GM12873 (cell line): ENCODE measurements at regions not wholly inside any gene's neighbourhood (a gene's known extent, or its start where the extent isn't known, plus 50 kb on each side); places are given as distances from the start of the nearest gene placed in this dataset.

Experiments used
- TF ChIP-seq, protein P1 (sequence below): IDR thresholded peaks from 2 replicates; pipeline ENCODE4 v1.5.1; 2012; ENCODE audit warnings: low read depth, mild to moderate bottlenecking, moderate library complexity, low read length, control low read depth; ENCODE audit not compliant: insufficient read depth; ENCODE audit errors: missing control alignments

- TF ChIP-seq, protein P1, sequence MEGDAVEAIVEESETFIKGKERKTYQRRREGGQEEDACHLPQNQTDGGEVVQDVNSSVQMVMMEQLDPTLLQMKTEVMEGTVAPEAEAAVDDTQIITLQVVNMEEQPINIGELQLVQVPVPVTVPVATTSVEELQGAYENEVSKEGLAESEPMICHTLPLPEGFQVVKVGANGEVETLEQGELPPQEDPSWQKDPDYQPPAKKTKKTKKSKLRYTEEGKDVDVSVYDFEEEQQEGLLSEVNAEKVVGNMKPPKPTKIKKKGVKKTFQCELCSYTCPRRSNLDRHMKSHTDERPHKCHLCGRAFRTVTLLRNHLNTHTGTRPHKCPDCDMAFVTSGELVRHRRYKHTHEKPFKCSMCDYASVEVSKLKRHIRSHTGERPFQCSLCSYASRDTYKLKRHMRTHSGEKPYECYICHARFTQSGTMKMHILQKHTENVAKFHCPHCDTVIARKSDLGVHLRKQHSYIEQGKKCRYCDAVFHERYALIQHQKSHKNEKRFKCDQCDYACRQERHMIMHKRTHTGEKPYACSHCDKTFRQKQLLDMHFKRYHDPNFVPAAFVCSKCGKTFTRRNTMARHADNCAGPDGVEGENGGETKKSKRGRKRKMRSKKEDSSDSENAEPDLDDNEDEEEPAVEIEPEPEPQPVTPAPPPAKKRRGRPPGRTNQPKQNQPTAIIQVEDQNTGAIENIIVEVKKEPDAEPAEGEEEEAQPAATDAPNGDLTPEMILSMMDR: no peak
Measured at GRCh38 chrX:107502316-107502715, 52.9 kb downstream of the FRMPD3 start.

- TF ChIP-seq, protein P1: no peak
Measured at GRCh38 chrX:107504006-107504405, 54.6 kb downstream of the FRMPD3 start.

DNA sequence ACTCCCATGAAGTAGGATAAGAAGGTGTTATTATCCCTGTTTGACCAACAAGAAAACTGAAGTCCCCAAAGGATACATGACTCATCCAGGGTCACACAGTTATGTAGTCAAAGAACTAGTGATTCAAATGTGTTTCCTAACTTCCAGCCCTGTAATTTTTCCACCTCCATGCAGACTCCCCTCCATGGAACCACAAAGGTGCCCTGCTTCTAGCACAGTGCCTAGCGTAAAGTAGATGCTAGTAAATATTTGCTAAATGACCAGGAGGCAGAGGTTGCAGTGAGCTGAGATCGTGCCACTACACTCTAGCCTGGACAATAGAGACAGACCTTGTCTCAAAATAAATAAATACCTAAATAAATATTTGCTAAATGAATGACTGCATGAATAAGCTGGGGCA, 55.8 kb downstream of the FRMPD3 start:
- TF ChIP-seq, protein P1: no peak

DNA sequence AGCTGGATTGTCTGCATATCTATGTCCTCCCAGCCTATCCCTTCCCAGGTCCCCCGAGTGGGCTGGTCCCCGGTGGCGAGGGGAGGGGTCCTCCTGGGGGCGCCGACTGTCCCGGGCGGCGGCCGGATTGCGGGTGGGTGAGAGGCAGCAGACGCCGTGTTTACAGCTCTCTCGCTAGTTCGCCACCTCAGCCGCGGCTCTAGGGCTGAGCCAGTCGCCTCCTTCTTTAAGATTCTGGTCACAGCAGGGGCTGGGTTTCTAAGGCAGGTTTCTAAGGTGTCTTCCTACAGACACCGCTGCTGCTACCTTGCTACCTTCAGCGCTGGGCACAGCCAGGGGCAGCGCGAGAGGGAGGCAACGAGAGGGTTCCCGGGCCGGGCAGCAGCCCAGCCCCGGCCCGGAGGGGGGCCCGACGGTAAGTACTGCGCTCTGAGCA, 57.2 kb downstream of the FRMPD3 start:
- TF ChIP-seq, protein P1: no peak

DNA sequence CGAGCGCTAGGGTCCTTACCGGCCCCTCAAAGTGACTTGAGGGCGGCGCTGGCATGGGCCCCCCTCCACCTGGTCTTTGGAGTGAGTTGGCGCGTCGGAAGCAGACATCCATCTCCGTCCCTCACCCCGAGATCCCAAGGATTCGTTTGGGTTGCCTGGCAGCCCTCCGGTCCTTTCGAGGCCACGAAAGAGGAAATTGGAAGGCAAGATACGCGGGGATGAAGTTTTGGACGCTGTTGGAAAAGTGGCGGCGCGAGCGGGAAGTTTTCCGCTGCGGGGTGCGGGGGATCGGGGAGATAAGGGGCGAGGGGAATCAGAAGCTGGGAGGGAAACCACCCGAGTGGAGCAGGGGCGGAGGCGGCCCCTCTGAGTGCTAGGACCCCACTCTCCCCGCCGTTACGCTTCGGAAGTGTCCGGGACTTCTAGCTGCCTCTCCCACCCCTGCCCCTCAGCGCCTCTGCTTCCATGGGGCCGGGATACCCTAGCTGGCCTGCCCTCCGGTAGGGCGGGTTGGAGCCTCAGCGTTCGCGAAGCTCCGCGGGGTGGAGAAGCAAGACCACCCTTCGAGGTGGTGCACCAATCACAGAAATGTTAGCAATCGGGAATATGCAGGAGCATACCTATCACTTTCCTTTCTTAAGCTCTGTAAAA, 57.8 kb downstream of the FRMPD3 start:
- TF ChIP-seq, protein P1: no peak

GRCh38 chrX:107507744-107508117, 58.3 kb downstream of the FRMPD3 start:
- TF ChIP-seq, protein P1: no peak

DNA sequence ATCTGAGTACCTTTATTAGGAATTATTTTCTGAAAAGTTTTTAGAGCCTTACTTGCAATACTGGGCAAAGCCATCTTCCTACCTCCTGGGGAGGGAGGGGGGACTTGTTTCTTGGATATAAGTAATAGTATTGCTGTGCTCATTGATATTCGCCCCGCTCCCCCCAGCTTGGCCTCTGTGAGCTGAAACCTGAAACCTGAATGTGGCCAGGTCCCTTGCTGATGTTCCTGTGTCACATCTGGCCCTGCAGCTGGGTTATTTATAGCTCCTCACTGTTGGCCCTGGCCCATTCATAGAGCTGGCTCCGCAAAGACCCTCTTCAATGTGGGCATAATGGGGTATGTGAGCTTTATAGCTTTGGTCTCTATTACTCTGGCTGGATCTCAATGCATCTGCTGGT, 59.5 kb downstream of the FRMPD3 start:
- TF ChIP-seq, protein P1: no peak

DNA sequence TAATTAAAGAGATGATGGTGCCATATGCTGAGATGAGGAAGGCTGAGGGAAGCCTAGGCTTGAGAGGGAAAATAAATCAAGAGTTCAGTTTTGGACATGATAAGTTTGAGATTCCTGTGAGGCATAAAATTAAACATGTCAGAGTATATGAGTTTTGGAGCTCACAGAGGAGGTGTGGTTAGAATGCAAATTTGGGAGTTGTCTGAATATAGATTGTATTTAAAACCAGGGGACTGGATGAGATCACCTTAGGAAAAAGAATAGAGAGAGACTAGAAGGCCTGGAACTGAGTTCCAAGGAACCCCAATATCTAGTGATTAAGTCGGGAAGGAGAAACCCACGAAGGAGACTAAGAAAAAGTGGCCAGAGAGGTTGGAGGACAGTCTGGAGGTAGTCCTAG, 65.5 kb downstream of the FRMPD3 start:
- TF ChIP-seq, protein P1: no peak
